Muscle of leg (tissue), 3 donors: ENCODE measurements at regions not wholly inside any gene's neighbourhood (a gene's known extent, or its start where the extent isn't known, plus 50 kb on each side); places are given as distances from the start of the nearest gene placed in this dataset.

Experiments used
- DNase-seq: peaks from one replicate; pipeline ENCODE4 v3.0.0; 2013
- H3K27ac ChIP-seq: one replicate; pipeline ENCODE4 v1.5.1; 2013; ENCODE audit warnings: mild to moderate bottlenecking, low read length, control low read depth
- H3K27me3 ChIP-seq: one replicate; pipeline ENCODE4 v1.6.1; 2013; ENCODE audit warnings: low read length; ENCODE audit not compliant: control insufficient read depth, insufficient read depth
- H3K36me3 ChIP-seq: one replicate; pipeline ENCODE4 v1.6.1; 2013; ENCODE audit warnings: low read length; ENCODE audit not compliant: control insufficient read depth, insufficient read depth
- H3K4me1 ChIP-seq: one replicate; pipeline ENCODE4 v1.6.1; 2013; ENCODE audit warnings: low read length; ENCODE audit not compliant: control insufficient read depth, insufficient read depth
- H3K4me3 ChIP-seq: one replicate; pipeline ENCODE4 v1.5.1; 2013; ENCODE audit warnings: low read length, control low read depth
- H3K9me3 ChIP-seq: replicated peaks from 2 replicates; pipeline ENCODE4 v1.6.1; 2013; ENCODE audit warnings: low read depth, low read length; ENCODE audit not compliant: control insufficient read depth
- WGBS: methylation state at CpG from one replicate; pipeline ENCODE4 v1.1.5; 2013; ENCODE audit warnings: missing lambda C conversion rate; ENCODE audit not compliant: insufficient coverage; 5-methylcytosine and 5-hydroxymethylcytosine counted together

DNA sequence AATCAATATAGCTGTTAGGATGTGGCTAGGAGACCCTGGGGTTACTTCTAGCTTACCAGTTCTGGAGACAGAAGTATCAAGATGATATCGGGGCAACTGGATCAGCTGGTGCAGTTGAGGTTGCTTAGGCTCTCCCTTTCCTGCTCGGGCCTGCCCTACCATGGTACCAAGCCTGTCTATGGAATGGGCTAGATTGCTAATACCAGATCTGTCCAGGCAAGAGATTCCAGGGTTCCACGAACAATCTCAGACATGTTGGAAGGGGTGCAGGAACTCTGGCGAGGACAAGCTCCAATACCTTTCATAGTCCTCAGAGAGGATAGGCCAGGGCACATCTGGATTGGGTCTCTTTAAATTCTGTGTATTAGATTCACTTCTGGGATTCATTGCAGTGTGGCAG lies 53.8 kb downstream of the ADM start:
- 100% methylated on average over 1 of the region's 4 CpGs for WGBS
- Histone ChIP-seq H3K4me1 (no peaks in the 10 kb centered on the region), H3K27ac (no peak overlapping the region), H3K36me3 (no peaks in the 10 kb centered on the region), H3K4me3 (no peak overlapping the region), H3K27me3 (no peaks in the 10 kb centered on the region), H3K9me3 (no peaks in the 10 kb centered on the region)
- DNase-seq, result no peak

DNA sequence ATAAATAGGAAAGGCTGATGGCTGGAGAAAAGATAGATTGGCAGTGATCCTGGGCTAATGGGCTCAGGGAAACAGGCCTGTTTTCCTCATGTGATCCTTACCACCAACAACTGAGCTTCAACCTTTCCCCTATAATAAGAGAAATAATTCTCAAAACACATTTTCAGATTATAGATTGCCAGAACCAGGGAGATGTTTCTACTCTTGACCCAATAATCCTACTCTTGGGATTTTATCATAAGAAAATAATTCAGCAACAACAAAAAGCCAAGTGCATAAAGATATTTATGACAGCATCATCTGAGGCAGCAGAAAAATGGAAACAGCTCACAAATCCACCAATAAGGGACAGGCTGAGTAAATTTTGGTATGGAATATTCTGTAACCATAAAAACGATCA lies 54.3 kb downstream of the ADM start:
- Histone ChIP-seq H3K27me3 (no peaks in the 10 kb centered on the region), H3K27ac (no peak overlapping the region), H3K4me1 (no peaks in the 10 kb centered on the region), H3K9me3 (no peaks in the 10 kb centered on the region), H3K36me3 (no peaks in the 10 kb centered on the region), H3K4me3 (no peak overlapping the region)
- DNase-seq, result peak; percentile 70
- WGBS, result no CpG with 5 or more reads among the region's 1 CpG

DNA sequence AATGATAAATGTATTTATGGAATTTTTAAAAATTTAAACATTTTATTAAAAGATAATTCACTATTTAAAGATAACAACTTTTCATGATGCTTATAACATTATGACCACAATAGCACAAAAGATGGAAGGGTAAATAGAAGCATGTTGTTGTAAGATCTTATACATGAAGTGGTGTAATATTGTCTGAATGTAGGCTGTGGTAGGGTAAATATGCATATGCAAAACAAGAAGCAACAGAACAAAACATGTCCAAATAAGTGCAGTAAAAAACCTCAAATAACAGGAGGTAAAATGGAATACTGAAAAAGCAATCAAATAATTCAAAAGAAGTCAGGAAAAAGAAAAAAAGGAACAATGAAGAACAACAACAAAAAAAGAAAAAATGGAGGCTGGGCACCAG lies 56.0 kb downstream of the ADM start:
- Histone ChIP-seq H3K9me3 (no peaks in the 10 kb centered on the region), H3K27ac (no peak overlapping the region), H3K36me3 (no peaks in the 10 kb centered on the region), H3K4me3 (no peak overlapping the region), H3K4me1 (no peaks in the 10 kb centered on the region), H3K27me3 (no peaks in the 10 kb centered on the region)
- no peak for DNase-seq

DNA sequence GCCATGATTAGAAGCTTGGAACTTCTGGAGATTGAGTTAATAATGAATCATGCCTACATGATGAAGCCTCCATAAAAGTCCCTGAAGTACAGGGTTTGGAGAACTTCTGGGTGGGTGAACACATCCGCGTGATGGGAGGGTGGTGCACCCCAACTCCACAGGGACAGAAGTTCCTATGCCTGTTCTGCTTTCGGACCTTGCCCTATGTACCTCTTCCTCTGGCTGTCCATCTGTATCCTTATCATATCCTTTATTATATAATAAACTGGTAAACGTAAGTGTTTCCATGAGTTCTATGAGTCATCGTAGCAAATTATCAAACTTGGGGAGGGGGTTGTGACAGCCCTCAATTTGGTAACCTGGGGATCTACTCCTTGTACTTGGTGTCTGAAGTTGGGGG lies 60.2 kb downstream of the ADM start:
- Histone ChIP-seq H3K27ac (no peak overlapping the region), H3K27me3 (no peaks in the 10 kb centered on the region), H3K9me3 (no peaks in the 10 kb centered on the region), H3K4me3 (no peak overlapping the region), H3K4me1 (peaks cover 10% of the 10 kb centered on the region), H3K36me3 (no peaks in the 10 kb centered on the region)
- 100% methylated on average over 1 of the region's 5 CpGs for WGBS
- no peak for DNase-seq

DNA sequence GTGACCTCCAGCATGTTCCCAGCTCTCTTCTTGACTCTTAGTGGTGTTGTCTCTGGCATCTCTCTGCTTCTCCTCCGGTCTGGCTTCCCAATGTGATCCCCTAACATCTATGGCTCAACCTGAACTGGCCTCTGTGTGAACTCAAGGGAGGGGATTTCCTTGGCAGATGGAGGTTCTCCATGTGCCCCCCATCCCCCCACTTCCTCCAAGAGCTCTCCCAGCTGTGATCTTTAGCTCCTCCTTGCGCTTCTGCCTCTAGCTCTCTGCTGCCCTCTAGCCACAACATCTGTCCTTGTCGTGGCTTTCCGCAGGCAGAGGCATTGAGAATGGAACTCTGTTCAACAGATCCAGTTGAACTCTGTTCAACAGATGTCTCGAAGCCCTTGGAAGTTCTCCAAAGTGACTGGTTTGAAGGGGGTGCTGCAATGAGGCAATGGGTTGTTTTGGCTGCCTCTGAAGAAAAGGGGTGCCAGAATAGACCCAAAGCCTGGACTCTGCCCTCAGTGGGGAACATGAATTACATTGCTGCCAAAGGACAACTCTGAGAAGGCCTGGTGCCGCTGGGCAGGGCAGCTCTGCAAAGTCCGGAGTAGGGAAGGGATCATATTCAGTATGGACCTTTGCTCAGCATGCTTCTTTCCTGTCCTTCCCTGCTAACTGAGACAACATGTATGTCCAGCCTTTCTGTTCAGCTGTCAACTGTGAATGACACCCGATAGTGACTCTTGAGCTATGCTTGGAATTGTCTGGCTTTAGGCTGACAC lies 61.9 kb downstream of the ADM start:
- Histone ChIP-seq H3K36me3 (no peaks in the 10 kb centered on the region), H3K9me3 (no peaks in the 10 kb centered on the region), H3K27me3 (no peaks in the 10 kb centered on the region), H3K4me1 (peaks cover 10% of the 10 kb centered on the region), H3K27ac (peak overlapping the region; percentile 52), H3K4me3 (no peak overlapping the region)
- DNase-seq, result peak; percentile 92
- whole genome bisulfite sequencing, result 28% methylated on average over 7 of the region's 8 CpGs

DNA sequence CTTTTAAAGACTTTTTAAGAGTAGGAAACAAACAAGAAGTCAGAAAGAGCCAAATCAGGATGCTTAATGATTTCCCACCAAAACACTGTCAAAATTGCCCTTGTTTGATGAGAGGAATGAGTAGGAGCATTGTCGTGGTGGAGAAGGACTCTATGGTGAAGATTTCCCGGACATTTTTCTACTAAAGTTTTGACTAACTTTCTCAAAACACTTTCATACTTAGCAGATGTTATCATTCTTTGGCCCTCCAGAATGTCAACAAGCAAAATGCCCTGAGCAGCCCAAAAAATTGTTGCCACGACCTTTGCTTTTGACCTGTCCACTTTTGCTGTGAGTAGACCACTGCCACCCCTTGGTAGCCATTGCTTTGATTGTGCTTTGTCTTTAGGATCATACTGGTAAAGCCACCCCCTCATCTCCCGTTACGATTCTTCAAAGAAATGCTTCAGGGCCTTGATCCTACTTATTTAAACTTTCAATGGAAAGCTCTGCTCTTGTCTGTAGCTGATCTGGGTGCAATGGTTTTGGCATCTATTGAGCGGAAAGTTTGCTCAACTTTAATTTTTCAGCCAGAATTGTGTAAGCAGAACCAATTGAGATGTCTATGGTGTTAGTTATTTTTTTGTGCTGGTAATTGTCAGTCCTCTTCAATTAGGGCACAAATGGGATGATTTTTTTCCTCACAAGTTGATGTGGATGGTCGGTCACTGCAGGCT lies 67.2 kb downstream of the ADM start:
- no peak for DNase-seq
- Histone ChIP-seq H3K36me3 (no peaks in the 10 kb centered on the region), H3K9me3 (no peaks in the 10 kb centered on the region), H3K27me3 (no peaks in the 10 kb centered on the region), H3K4me1 (peaks cover 10% of the 10 kb centered on the region), H3K4me3 (no peak overlapping the region), H3K27ac (no peak overlapping the region)
- WGBS, result 83% methylated on average over 1 of the region's 7 CpGs

DNA sequence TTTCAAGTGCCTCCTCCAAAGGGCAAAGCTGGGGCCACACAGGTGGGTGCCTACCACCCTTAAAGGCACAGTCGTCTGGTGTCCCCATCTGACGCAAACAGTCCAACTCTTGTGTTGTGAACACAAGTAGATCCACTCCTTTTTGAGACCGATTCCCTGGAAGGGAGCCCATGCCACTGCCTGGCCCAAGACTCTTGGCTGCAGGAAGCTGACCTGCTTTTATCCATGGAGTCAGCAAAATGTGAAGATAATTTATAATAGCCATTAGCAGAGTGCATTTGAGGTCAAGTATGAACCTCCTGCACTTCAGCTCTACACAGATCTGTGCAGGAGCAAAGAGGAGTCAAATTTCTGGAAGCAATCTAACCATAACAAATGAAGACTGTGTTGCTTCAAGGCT lies 68.5 kb downstream of the ADM start:
- Histone ChIP-seq H3K36me3 (no peaks in the 10 kb centered on the region), H3K27me3 (no peaks in the 10 kb centered on the region), H3K27ac (no peak overlapping the region), H3K9me3 (no peaks in the 10 kb centered on the region), H3K4me3 (no peak overlapping the region), H3K4me1 (peaks cover 9% of the 10 kb centered on the region)
- DNase-seq, result no peak
- WGBS, result 56% methylated on average over 3 of the region's 3 CpGs

DNA sequence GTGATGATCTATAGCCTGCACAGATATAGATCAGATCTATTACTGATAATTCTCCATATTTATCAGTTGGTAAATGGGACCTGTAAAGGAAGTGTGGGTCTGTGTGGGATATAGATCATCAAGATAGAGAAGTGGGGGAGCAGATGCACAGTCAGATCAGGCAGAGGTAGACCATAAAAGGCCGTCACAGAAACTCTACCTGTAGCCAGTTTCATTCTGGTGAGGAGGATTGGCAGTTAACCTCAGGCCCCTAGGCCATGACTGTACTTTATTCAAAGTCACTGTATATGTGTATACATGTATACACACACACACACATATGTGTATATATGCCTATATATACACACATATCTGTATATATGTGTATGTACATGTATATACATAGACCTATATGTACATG lies 69.1 kb downstream of the ADM start:
- no peaks in the 10 kb centered on the region for H3K36me3 ChIP-seq
- H3K27ac ChIP-seq, result no peak overlapping the region
- no peaks in the 10 kb centered on the region for H3K9me3 ChIP-seq
- DNase-seq, result no peak
- no CpG with 5 or more reads among the region's 1 CpG for WGBS
- no peak overlapping the region for H3K4me3 ChIP-seq
- peaks cover 12% of the 10 kb centered on the region for H3K4me1 ChIP-seq
- no peaks in the 10 kb centered on the region for H3K27me3 ChIP-seq

DNA sequence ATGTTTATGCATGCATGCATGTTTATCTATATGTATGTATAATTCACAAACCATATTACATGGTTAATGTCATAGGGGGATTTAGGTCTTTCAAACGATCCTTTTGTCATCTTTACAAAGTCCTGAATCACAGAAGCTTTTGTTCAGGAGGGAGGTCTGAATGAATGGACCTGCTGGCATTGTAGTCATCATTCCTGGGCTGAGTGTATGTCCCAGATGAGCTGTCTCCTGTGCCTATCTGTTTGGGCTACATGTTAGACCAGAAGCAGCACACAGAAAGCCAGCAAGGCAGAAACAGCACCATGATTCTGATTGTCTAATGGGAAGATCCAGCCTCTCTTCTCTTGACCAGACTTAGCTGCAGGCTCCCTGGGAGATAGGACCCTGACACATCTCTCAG lies 69.5 kb downstream of the ADM start:
- no peak overlapping the region for H3K27ac ChIP-seq
- no peaks in the 10 kb centered on the region for H3K9me3 ChIP-seq
- H3K27me3 ChIP-seq, result no peaks in the 10 kb centered on the region
- no peak for DNase-seq
- H3K4me1 ChIP-seq, result peaks cover 12% of the 10 kb centered on the region
- no peaks in the 10 kb centered on the region for H3K36me3 ChIP-seq
- H3K4me3 ChIP-seq, result no peak overlapping the region
- WGBS, result no CpG with 5 or more reads among the region's 1 CpG

DNA sequence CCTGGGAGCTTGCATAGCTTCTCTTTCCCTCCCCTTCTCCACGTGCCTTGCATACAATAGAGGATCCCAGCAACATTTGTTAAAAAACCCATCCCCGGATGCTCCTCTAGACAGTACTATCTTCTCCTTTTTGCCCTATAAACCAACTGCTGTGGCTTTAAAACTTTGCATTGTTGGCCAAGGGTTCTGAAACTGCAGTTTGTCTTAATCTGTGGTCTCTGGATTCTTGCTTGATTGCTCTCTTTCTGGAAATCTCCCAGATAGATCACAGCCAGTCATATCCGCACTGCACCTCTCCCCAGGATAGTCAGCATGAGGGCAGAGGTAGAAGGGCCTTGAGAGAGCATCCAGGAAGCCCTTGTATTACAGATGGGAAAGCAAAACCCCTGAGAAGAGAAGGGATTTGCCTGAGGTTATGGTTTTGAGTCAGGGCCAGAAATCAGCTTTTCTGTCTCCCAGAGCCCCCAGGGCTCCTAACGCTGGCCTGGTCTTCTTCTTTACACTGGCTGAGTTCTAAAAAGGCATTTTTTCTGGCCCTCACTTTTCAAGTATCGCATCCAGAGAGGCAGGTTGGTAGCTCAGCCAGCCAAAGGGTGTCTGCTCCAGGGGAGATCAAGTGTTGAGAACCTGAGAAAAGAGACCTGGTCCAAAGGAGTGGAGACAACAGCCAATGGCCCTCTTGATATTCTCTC lies 70.6 kb downstream of the ADM start:
- peaks cover 14% of the 10 kb centered on the region for H3K4me1 ChIP-seq
- no peaks in the 10 kb centered on the region for H3K36me3 ChIP-seq
- peak overlapping the region; percentile 8 for H3K27ac ChIP-seq
- WGBS, result 8% methylated on average over 3 of the region's 5 CpGs
- DNase-seq, result peak; percentile 71
- H3K4me3 ChIP-seq, result no peak overlapping the region
- no peaks in the 10 kb centered on the region for H3K9me3 ChIP-seq
- no peaks in the 10 kb centered on the region for H3K27me3 ChIP-seq
